Fibroblast of lung (primary cell): ENCODE measurements at regions not wholly inside any gene's neighbourhood (a gene's known extent, or its start where the extent isn't known, plus 50 kb on each side); places are given as distances from the start of the nearest gene placed in this dataset.

ENCODE experiments used
- CTCF ChIP-seq, 2 donors: IDR thresholded peaks in 1 of 2; conservative IDR thresholded peaks in 1 of 2; 1 replicate in 1 of 2; 2 replicates in 1 of 2; pipeline ENCODE4 v1.5.1; 2011 to 2012; ENCODE audit warnings: low read length in 2 of 2, control low read depth in 1 of 2, inconsistent platforms in 1 of 2, low read depth in 1 of 2, mild to moderate bottlenecking in 1 of 2
- EZH2 ChIP-seq: IDR thresholded peaks from 2 replicates; pipeline ENCODE4 v1.5.1; 2012; ENCODE audit warnings: low read length, control low read depth, mild to moderate bottlenecking; ENCODE audit errors: missing control alignments

DNA sequence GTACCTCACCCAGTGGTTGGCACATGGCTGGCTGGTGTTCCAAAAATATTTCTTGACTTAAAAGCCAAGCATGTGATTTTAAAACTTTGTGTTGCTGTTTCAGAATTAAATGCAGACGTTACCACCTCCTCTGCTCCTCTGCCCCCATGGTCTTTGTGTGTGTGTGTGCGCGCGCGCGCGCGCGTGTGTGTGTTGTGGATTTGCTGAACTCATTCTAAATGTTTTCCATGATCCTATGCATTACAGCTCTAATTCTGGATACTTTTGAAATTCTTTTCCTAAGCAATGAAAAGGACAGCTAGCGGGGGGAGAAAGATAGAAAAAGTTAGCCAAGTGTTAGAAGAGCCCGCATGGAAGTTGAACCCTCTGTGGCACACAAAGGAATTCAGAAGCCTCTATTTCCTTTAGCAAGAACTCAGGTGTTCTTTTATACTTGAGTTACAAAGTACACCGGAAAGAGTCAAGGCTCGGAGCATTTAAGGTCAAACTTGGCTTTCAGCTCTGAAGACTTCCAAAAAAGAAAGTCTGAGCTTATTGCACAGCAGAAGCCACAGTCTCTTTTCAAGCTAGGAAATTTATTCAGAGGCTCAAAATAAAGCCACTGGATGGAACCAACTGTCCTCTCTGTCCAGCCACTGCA is 350.5 kb upstream of the TBL1XR1 start:
- TF ChIP-seq CTCF (conservative IDR thresholded peaks at IDR 0.05 in 1 of 2, IDR thresholded peaks at IDR 0.05 in 1 of 2; ENCODE audit: low read depth in 1 of 2, low read length in 2 of 2) (no peak), EZH2 (no peak)
